OCI-LY3 (cell line): ENCODE measurements at regions not wholly inside any gene's neighbourhood (a gene's known extent, or its start where the extent isn't known, plus 50 kb on each side); places are given as distances from the start of the nearest gene placed in this dataset.

ENCODE experiments used
- H2AFZ ChIP-seq: fragments of 200-600, 300-600 bp; shearing (Covaris generic); 2 replicates; pipeline ENCODE4 v1.6.0; 2014; ENCODE audit warnings: antibody characterized with exemption, low read depth, low read length
- H3K27ac ChIP-seq: fragments of 200-600, 300-600 bp; sonication (generic); 2 replicates; pipeline ENCODE4 v1.5.1; 2014; ENCODE audit warnings: mild to moderate bottlenecking, low read length, moderate library complexity, mixed read lengths
- H3K27me3 ChIP-seq: fragments of 200-600, 300-600 bp; sonication (generic); 2 replicates; pipeline ENCODE4 v1.6.1; 2014; ENCODE audit warnings: low read depth, low read length, mixed read lengths
- H3K36me3 ChIP-seq: fragments of 200-600, 300-600 bp; sonication (generic); replicated peaks from 2 replicates; pipeline ENCODE3; 2014; ENCODE audit warnings: low read depth, low read length, mixed read lengths
- H3K4me1 ChIP-seq: fragments of 300-600, 200-600 bp; sonication (generic); 2 replicates; pipeline ENCODE4 v1.6.1; 2014; ENCODE audit warnings: low read length, mixed read lengths
- H3K4me2 ChIP-seq: fragments of 200-600, 300-600 bp; sonication (generic); 2 replicates; pipeline ENCODE4 v1.6.1; 2014; ENCODE audit warnings: low read length, mixed read lengths
- H3K4me3 ChIP-seq: fragments of 300-600, 200-600 bp; sonication (generic); 2 replicates; pipeline ENCODE4 v1.5.1; 2014; ENCODE audit warnings: antibody characterized with exemption, mild to moderate bottlenecking, low read length, moderate library complexity
- H3K79me2 ChIP-seq: fragments of 300-600, 200-600 bp; shearing (Covaris generic); 2 replicates; pipeline ENCODE4 v1.6.1; 2014; ENCODE audit warnings: mild to moderate bottlenecking, low read length, mixed read lengths
- H3K9ac ChIP-seq: fragments of 300-600, 200-600 bp; shearing (Covaris generic); 2 replicates; pipeline ENCODE4 v1.6.0; 2014; ENCODE audit warnings: mild to moderate bottlenecking, low read length, moderate library complexity
- H3K9me3 ChIP-seq: fragments of 200-600, 300-600 bp; shearing (Covaris generic); 2 replicates; pipeline ENCODE4 v1.6.1; 2014; ENCODE audit warnings: low read length, mixed read lengths; ENCODE audit not compliant: insufficient read depth
- H4K20me1 ChIP-seq: fragments of 200-600, 300-600 bp; sonication (generic); 2 replicates; pipeline ENCODE4 v1.6.1; 2016; ENCODE audit warnings: low read length, mixed read lengths; ENCODE audit not compliant: insufficient read depth
- CTCF ChIP-seq: fragments of 200-600, 300-600 bp; sonication (generic); IDR thresholded peaks from 2 replicates; pipeline ENCODE4 v1.5.1; 2014; ENCODE audit warnings: antibody characterized with exemption, low read length, low read depth
- EZH2phosphoT487 ChIP-seq: fragments of 200-600 bp; shearing (Covaris generic); IDR thresholded peaks from 2 replicates; pipeline ENCODE4 v1.6.1; 2018; ENCODE audit warnings: antibody characterized with exemption, mixed run types, low read depth

GRCh38 chr1:2877391-2877790 is 75.9 kb upstream of the TTC34 start:
- no peaks in the 10 kb centered on the region for H3K79me2 ChIP-seq
- H3K27me3 ChIP-seq: no peaks in the 10 kb centered on the region
- TF ChIP-seq EZH2phosphoT487 (no peak), CTCF (no peak)
- H2AFZ ChIP-seq: no peak overlapping the region
- no peak overlapping the region for H3K4me3 ChIP-seq
- H3K9ac ChIP-seq: no peak overlapping the region
- no peak overlapping the region for H3K4me2 ChIP-seq
- H3K9me3 ChIP-seq: no peaks in the 10 kb centered on the region
- no peaks in the 10 kb centered on the region for H3K4me1 ChIP-seq
- no peaks in the 10 kb centered on the region for H4K20me1 ChIP-seq
- H3K27ac ChIP-seq: no peak overlapping the region
- no peaks in the 10 kb centered on the region for H3K36me3 ChIP-seq

GRCh38 chr1:2878591-2878990 is 77.1 kb upstream of the TTC34 start:
- no peaks in the 10 kb centered on the region for H3K36me3 ChIP-seq
- no peaks in the 10 kb centered on the region for H3K27me3 ChIP-seq
- no peak overlapping the region for H3K9ac ChIP-seq
- no peak for TF ChIP-seq EZH2phosphoT487
- TF ChIP-seq CTCF: no peak
- no peak overlapping the region for H3K27ac ChIP-seq
- no peaks in the 10 kb centered on the region for H3K9me3 ChIP-seq
- H4K20me1 ChIP-seq: no peaks in the 10 kb centered on the region
- H3K79me2 ChIP-seq: no peaks in the 10 kb centered on the region
- no peak overlapping the region for H2AFZ ChIP-seq
- H3K4me1 ChIP-seq: no peaks in the 10 kb centered on the region
- no peak overlapping the region for H3K4me2 ChIP-seq
- H3K4me3 ChIP-seq: no peak overlapping the region

GRCh38 chr1:2879026-2879425 is 77.5 kb upstream of the TTC34 start:
- no peak overlapping the region for H3K4me3 ChIP-seq
- H3K27ac ChIP-seq: no peak overlapping the region
- H3K9ac ChIP-seq: no peak overlapping the region
- no peak overlapping the region for H2AFZ ChIP-seq
- H3K27me3 ChIP-seq: no peaks in the 10 kb centered on the region
- no peaks in the 10 kb centered on the region for H3K79me2 ChIP-seq
- H3K4me1 ChIP-seq: no peaks in the 10 kb centered on the region
- H3K4me2 ChIP-seq: no peak overlapping the region
- no peaks in the 10 kb centered on the region for H3K36me3 ChIP-seq
- no peak for TF ChIP-seq EZH2phosphoT487
- no peak for TF ChIP-seq CTCF
- H4K20me1 ChIP-seq: no peaks in the 10 kb centered on the region
- no peaks in the 10 kb centered on the region for H3K9me3 ChIP-seq

GRCh38 chr1:2879591-2879990 is 78.1 kb upstream of the TTC34 start:
- no peak overlapping the region for H3K27ac ChIP-seq
- no peaks in the 10 kb centered on the region for H3K36me3 ChIP-seq
- H4K20me1 ChIP-seq: no peaks in the 10 kb centered on the region
- no peaks in the 10 kb centered on the region for H3K27me3 ChIP-seq
- no peaks in the 10 kb centered on the region for H3K79me2 ChIP-seq
- no peak for TF ChIP-seq EZH2phosphoT487
- TF ChIP-seq CTCF: no peak
- H3K9ac ChIP-seq: no peak overlapping the region
- no peaks in the 10 kb centered on the region for H3K4me1 ChIP-seq
- no peaks in the 10 kb centered on the region for H3K9me3 ChIP-seq
- no peak overlapping the region for H3K4me2 ChIP-seq
- H3K4me3 ChIP-seq: no peak overlapping the region
- H2AFZ ChIP-seq: no peak overlapping the region
